ENCODE measurements at regions not wholly inside any gene's neighbourhood (a gene's known extent, or its start where the extent isn't known, plus 50 kb on each side); places are given as distances from the start of the nearest gene placed in this dataset.
"Not testable (repeated sequence)": the region's sequence is repeated elsewhere in the genome, so short reads cannot be mapped to it uniquely, and the experiment has no call there.

- TF ChIP-seq, protein P1, sequence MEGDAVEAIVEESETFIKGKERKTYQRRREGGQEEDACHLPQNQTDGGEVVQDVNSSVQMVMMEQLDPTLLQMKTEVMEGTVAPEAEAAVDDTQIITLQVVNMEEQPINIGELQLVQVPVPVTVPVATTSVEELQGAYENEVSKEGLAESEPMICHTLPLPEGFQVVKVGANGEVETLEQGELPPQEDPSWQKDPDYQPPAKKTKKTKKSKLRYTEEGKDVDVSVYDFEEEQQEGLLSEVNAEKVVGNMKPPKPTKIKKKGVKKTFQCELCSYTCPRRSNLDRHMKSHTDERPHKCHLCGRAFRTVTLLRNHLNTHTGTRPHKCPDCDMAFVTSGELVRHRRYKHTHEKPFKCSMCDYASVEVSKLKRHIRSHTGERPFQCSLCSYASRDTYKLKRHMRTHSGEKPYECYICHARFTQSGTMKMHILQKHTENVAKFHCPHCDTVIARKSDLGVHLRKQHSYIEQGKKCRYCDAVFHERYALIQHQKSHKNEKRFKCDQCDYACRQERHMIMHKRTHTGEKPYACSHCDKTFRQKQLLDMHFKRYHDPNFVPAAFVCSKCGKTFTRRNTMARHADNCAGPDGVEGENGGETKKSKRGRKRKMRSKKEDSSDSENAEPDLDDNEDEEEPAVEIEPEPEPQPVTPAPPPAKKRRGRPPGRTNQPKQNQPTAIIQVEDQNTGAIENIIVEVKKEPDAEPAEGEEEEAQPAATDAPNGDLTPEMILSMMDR (conservative IDR thresholded peaks at IDR 0.05; ENCODE audit: low read length): not testable (repeated sequence)
- not testable (repeated sequence) for TF ChIP-seq EZH2phosphoT487 (IDR thresholded peaks at IDR 0.05; ENCODE audit: borderline replicate concordance, low read depth, low read length)
Observed at GRCh38 chr7:73218802-73219201, 89.8 kb downstream of the NSUN5 start.
